IMR-90 (cell line): ENCODE measurements at regions not wholly inside any gene's neighbourhood (a gene's known extent, or its start where the extent isn't known, plus 50 kb on each side); places are given as distances from the start of the nearest gene placed in this dataset.

ENCODE experiments used
- ATAC-seq: fragments of 200-7000 bp; cut with Tn5 transposase; 2 replicates; pipeline ENCODE4 v1.9.1; 2020; ENCODE audit warnings: low read depth, mild to moderate bottlenecking, moderate library complexity
- BruUV-seq: library from RNA; stranded (reverse); fragments of 400-500 nt; replicated peaks from 2 replicates; lab custom pipeline; 2021; lab: Mats Ljungman, UMichigan
- CTCF ChIA-PET: fragments of 300-600 bp; formaldehyde crosslinking; extraction: SDS; loops from one replicate; lab custom pipeline; 2021; ENCODE audit warnings: antibody characterized with exemption; lab: Yijun Ruan, JAX
- POLR2A ChIA-PET: fragments of 300-600 bp; sonication (Branson Sonifier 250); formaldehyde crosslinking; loops from one replicate; lab custom pipeline; 2022; ENCODE audit warnings: antibody characterized with exemption; ENCODE audit not compliant: unreplicated experiment; lab: Charles Lee
- DNase-seq: peaks from one replicate; pipeline ENCODE4 v3.0.0; 2013
- H2AFZ ChIP-seq: replicated peaks from 2 replicates; pipeline ENCODE3; 2013; ENCODE audit warnings: low read length, mild to moderate bottlenecking; ENCODE audit not compliant: poor library complexity
- H2AK5ac ChIP-seq: 2 replicates; pipeline ENCODE4 v1.6.1; 2013; ENCODE audit warnings: low read depth, low read length, inconsistent platforms
- H2AK9ac ChIP-seq: replicated peaks from 2 replicates; pipeline ENCODE3; 2013; ENCODE audit warnings: mild to moderate bottlenecking, low read depth, low read length, moderate library complexity; ENCODE audit not compliant: poor library complexity
- H2BK120ac ChIP-seq: 2 replicates; pipeline ENCODE4 v1.6.1; 2013; ENCODE audit warnings: low read depth, low read length, inconsistent platforms
- H2BK15ac ChIP-seq: 3 replicates; pipeline ENCODE4 v1.6.1; 2013; ENCODE audit warnings: low read depth, low read length, inconsistent platforms
- H2BK20ac ChIP-seq: 2 replicates; pipeline ENCODE4 v1.6.1; 2013; ENCODE audit warnings: low read depth, mild to moderate bottlenecking, inconsistent platforms, low read length, moderate library complexity
- H2BK5ac ChIP-seq: 2 replicates; pipeline ENCODE4 v1.6.1; 2013; ENCODE audit warnings: mild to moderate bottlenecking, low read depth, low read length, inconsistent platforms; ENCODE audit not compliant: poor library complexity, severe bottlenecking
- H3K14ac ChIP-seq: replicated peaks from 2 replicates; pipeline ENCODE4 v1.6.1; 2013; ENCODE audit warnings: low read depth, low read length, inconsistent platforms
- H3K18ac ChIP-seq: 2 replicates; pipeline ENCODE4 v1.6.1; 2013; ENCODE audit warnings: low read depth, low read length, control low read depth
- H3K23ac ChIP-seq: 2 replicates; pipeline ENCODE4 v1.6.1; 2013; ENCODE audit warnings: low read depth, low read length, inconsistent platforms
- H3K27ac ChIP-seq: 2 replicates; pipeline ENCODE4 v1.5.1; 2013; ENCODE audit warnings: mild to moderate bottlenecking, control low read depth, low read length; ENCODE audit not compliant: insufficient read depth
- H3K27me3 ChIP-seq: 2 replicates; pipeline ENCODE4 v1.6.1; 2013; ENCODE audit warnings: low read length; ENCODE audit not compliant: control insufficient read depth, insufficient read depth
- H3K36me3 ChIP-seq: 2 replicates; pipeline ENCODE4 v1.6.1; 2013; ENCODE audit warnings: low read length, mixed read lengths; ENCODE audit not compliant: control insufficient read depth, insufficient read depth
- H3K4ac ChIP-seq: 2 replicates; pipeline ENCODE4 v1.6.1; 2013; ENCODE audit warnings: low read depth, low read length, inconsistent platforms
- H3K4me1 ChIP-seq: 2 replicates; pipeline ENCODE4 v1.6.1; 2013; ENCODE audit warnings: low read length, mixed read lengths; ENCODE audit not compliant: control insufficient read depth, insufficient read depth
- H3K4me2 ChIP-seq: 2 replicates; pipeline ENCODE4 v1.6.1; 2013; ENCODE audit warnings: low read depth, mild to moderate bottlenecking, control low read depth, low read length, moderate library complexity
- H3K4me3 ChIP-seq: 2 replicates; pipeline ENCODE4 v1.5.1; 2013; ENCODE audit warnings: low read depth, mild to moderate bottlenecking, control low read depth, low read length, moderate library complexity; ENCODE audit not compliant: insufficient read depth
- H3K56ac ChIP-seq: 2 replicates; pipeline ENCODE4 v1.6.1; 2013; ENCODE audit warnings: low read length, inconsistent platforms; ENCODE audit not compliant: insufficient read depth; ENCODE audit errors: extremely low read depth
- H3K79me1 ChIP-seq, 2 experiments: 2 replicates each; pipeline ENCODE4 v1.6.1; 2013; ENCODE audit warnings: low read length in 2 of 2, inconsistent platforms in 1 of 2, low read depth in 1 of 2
- H3K9ac ChIP-seq: 2 replicates; pipeline ENCODE4 v1.6.1; 2013; ENCODE audit warnings: low read depth, low read length, control low read depth
- H3K9me1 ChIP-seq: 2 replicates; pipeline ENCODE4 v1.6.1; 2013; ENCODE audit warnings: low read length, inconsistent platforms; ENCODE audit not compliant: insufficient read depth
- H3K9me3 ChIP-seq: 2 replicates; pipeline ENCODE4 v1.6.1; 2013; ENCODE audit warnings: low read length; ENCODE audit not compliant: control insufficient read depth, insufficient read depth
- H4K20me1 ChIP-seq: 2 replicates; pipeline ENCODE4 v1.6.1; 2013; ENCODE audit warnings: low read length, inconsistent platforms; ENCODE audit not compliant: insufficient read depth
- H4K5ac ChIP-seq: 2 replicates; pipeline ENCODE4 v1.6.1; 2013; ENCODE audit warnings: mild to moderate bottlenecking, low read depth, low read length, control low read depth
- H4K8ac ChIP-seq, 2 experiments: 2 replicates each; pipeline ENCODE4 v1.6.1; 2013; ENCODE audit warnings: low read depth in 2 of 2, low read length in 2 of 2, control low read depth in 1 of 2, inconsistent platforms in 1 of 2
- H4K91ac ChIP-seq: 2 replicates; pipeline ENCODE4 v1.6.1; 2013; ENCODE audit warnings: low read depth, low read length, inconsistent platforms; ENCODE audit not compliant: insufficient read depth
- BHLHE40 ChIP-seq: fragments of 150-350 bp; IDR thresholded peaks from 2 replicates; pipeline ENCODE4 v1.6.1; 2016; ENCODE audit warnings: mild to moderate bottlenecking, low read depth, low read length
- CEBPB ChIP-seq: IDR thresholded peaks from 2 replicates; pipeline ENCODE4 v1.6.1; 2012; ENCODE audit warnings: low read depth, low read length, improper control_type of control experiment
- CHD1 ChIP-seq: IDR thresholded peaks from 2 replicates; pipeline ENCODE4 v1.6.1; 2012; ENCODE audit warnings: low read depth, low read length, improper control_type of control experiment
- FOS ChIP-seq: fragments of 150-350 bp; IDR thresholded peaks from 2 replicates; pipeline ENCODE4 v1.6.1; 2016; ENCODE audit warnings: low read depth, low read length
- MAFK ChIP-seq: IDR thresholded peaks from 2 replicates; pipeline ENCODE4 v1.6.1; 2012; ENCODE audit warnings: low read depth, low read length, improper control_type of control experiment
- MAZ ChIP-seq: IDR thresholded peaks from 2 replicates; pipeline ENCODE4 v1.6.1; 2012; ENCODE audit warnings: low read depth, mild to moderate bottlenecking, low read length, improper control_type of control experiment, moderate library complexity, borderline replicate concordance
- MXI1 ChIP-seq: IDR thresholded peaks from 2 replicates; pipeline ENCODE4 v1.6.1; 2012; ENCODE audit warnings: low read depth, mild to moderate bottlenecking, low read length, moderate library complexity, borderline replicate concordance
- NFE2L2 ChIP-seq: fragments of 150-350 bp; IDR thresholded peaks from 2 replicates; pipeline ENCODE4 v1.6.1; 2016; ENCODE audit warnings: low read depth, mild to moderate bottlenecking, low read length
- POLR2A ChIP-seq: IDR thresholded peaks from 2 replicates; pipeline ENCODE4 v1.6.1; 2012; ENCODE audit warnings: mild to moderate bottlenecking, low read depth, low read length
- RAD21 ChIP-seq: IDR thresholded peaks from 2 replicates; pipeline ENCODE4 v1.6.1; 2012; ENCODE audit warnings: low read length, improper control_type of control experiment
- RCOR1 ChIP-seq: IDR thresholded peaks from 2 replicates; pipeline ENCODE4 v1.6.1; 2012; ENCODE audit warnings: mild to moderate bottlenecking, low read length, improper control_type of control experiment; ENCODE audit not compliant: insufficient replicate concordance
- RFX5 ChIP-seq: IDR thresholded peaks from 2 replicates; pipeline ENCODE4 v1.8.0; 2012; ENCODE audit warnings: low read depth, mild to moderate bottlenecking, low read length, moderate library complexity
- SMC3 ChIP-seq: fragments of 150-350 bp; IDR thresholded peaks from 2 replicates; pipeline ENCODE4 v1.6.1; 2016; ENCODE audit warnings: low read depth, mild to moderate bottlenecking, antibody characterized with exemption, low read length, moderate library complexity
- dilution Hi-C: fragments of 300-500 bp; cut with HindIII; formaldehyde crosslinking; loops from one replicate; pipeline ENCODE4 v1.14.3; 2018; ENCODE audit warnings: low sequenced_read_pairs; ENCODE audit not compliant: unreplicated experiment
- in situ Hi-C: fragments of 300-500 bp; cut with MboI; formaldehyde crosslinking; loops from 3 replicates; pipeline ENCODE4 v1.14.3; 2019; ENCODE audit warnings: low sequenced_read_pairs, inconsistent platforms, mixed read lengths
- intact Hi-C: fragments of 100-400 bp; cut with micrococcal nuclease; formaldehyde crosslinking; loops from 2 replicates; pipeline ENCODE4 v1.10.0; 2022
- TF ChIP-seq, protein P1 (sequence below): conservative IDR thresholded peaks from 2 replicates; pipeline ENCODE4 v1.5.1; 2012; ENCODE audit warnings: mild to moderate bottlenecking, low read depth, low read length, improper control_type of control experiment
- TF ChIP-seq, protein P2 (sequence below): fragments of 150-350 bp; IDR thresholded peaks from 2 replicates; pipeline ENCODE4 v1.6.1; 2016; ENCODE audit warnings: low read depth, mild to moderate bottlenecking, low read length, moderate library complexity, borderline replicate concordance
- TF ChIP-seq, protein P3 (sequence below): fragments of 150-350 bp; IDR thresholded peaks from 2 replicates; pipeline ENCODE4 v1.6.1; 2017; ENCODE audit warnings: mild to moderate bottlenecking, antibody characterized with exemption, low read length, low read depth

DNA sequence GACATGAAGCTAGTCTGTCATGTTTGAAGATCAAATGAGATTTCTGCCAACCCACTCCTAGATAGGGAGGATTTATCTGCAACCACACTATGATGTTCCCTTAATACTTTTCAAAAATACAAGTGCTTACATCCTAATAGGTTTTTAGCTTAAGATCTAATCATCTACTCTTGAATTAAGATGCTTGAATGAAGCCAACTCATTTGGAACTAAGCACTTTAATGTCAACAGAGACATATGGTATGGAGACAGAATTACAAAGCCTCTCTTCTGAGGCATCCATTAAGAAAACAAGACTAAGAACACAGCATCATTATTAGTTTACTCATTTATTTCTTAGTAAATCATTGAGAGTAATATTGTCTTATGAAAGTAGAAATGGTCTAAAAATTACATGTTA lies 139.3 kb upstream of the NFIB start:
- Histone ChIP-seq H3K4me3 (no peak overlapping the region), H3K4me1 (no peaks in the 10 kb centered on the region), H2AK5ac (no peak overlapping the region), H3K14ac (no peak overlapping the region), H3K36me3 (no peaks in the 10 kb centered on the region), H4K20me1 (no peaks in the 10 kb centered on the region), H4K5ac (no peak overlapping the region), H3K23ac (no peak overlapping the region), H3K27me3 (no peaks in the 10 kb centered on the region; the same call in 1 of the 2 replicates), H2BK120ac (no peak overlapping the region), H3K9ac (no peak overlapping the region), H3K79me1 (no peaks in the 10 kb centered on the region), H3K4me2 (no peak overlapping the region), H4K91ac (no peak overlapping the region), H2AK9ac (no peak overlapping the region), H2BK20ac (no peak overlapping the region), H3K9me1 (no peaks in the 10 kb centered on the region), H3K56ac (no peak overlapping the region), H4K8ac (no peak overlapping the region), H3K9me3 (no peaks in the 10 kb centered on the region), H3K27ac (no peak overlapping the region), H2AFZ (no peak overlapping the region), H3K18ac (no peak overlapping the region), H2BK15ac (no peak overlapping the region), H2BK5ac (no peak overlapping the region), H3K4ac (no peak overlapping the region)
- TF ChIP-seq BHLHE40 (no peak), NFE2L2 (no peak), CEBPB (no peak), RCOR1 (no peak), POLR2A (no peak), CHD1 (no peak), RFX5 (no peak), SMC3 (no peak), FOS (no peak), MAZ (no peak), MXI1 (no peak), RAD21 (no peak), MAFK (no peak)
- TF ChIP-seq, protein P1, sequence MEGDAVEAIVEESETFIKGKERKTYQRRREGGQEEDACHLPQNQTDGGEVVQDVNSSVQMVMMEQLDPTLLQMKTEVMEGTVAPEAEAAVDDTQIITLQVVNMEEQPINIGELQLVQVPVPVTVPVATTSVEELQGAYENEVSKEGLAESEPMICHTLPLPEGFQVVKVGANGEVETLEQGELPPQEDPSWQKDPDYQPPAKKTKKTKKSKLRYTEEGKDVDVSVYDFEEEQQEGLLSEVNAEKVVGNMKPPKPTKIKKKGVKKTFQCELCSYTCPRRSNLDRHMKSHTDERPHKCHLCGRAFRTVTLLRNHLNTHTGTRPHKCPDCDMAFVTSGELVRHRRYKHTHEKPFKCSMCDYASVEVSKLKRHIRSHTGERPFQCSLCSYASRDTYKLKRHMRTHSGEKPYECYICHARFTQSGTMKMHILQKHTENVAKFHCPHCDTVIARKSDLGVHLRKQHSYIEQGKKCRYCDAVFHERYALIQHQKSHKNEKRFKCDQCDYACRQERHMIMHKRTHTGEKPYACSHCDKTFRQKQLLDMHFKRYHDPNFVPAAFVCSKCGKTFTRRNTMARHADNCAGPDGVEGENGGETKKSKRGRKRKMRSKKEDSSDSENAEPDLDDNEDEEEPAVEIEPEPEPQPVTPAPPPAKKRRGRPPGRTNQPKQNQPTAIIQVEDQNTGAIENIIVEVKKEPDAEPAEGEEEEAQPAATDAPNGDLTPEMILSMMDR, result no peak
- TF ChIP-seq, protein P2, sequence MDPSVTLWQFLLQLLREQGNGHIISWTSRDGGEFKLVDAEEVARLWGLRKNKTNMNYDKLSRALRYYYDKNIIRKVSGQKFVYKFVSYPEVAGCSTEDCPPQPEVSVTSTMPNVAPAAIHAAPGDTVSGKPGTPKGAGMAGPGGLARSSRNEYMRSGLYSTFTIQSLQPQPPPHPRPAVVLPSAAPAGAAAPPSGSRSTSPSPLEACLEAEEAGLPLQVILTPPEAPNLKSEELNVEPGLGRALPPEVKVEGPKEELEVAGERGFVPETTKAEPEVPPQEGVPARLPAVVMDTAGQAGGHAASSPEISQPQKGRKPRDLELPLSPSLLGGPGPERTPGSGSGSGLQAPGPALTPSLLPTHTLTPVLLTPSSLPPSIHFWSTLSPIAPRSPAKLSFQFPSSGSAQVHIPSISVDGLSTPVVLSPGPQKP, result no peak
- TF ChIP-seq, protein P3, sequence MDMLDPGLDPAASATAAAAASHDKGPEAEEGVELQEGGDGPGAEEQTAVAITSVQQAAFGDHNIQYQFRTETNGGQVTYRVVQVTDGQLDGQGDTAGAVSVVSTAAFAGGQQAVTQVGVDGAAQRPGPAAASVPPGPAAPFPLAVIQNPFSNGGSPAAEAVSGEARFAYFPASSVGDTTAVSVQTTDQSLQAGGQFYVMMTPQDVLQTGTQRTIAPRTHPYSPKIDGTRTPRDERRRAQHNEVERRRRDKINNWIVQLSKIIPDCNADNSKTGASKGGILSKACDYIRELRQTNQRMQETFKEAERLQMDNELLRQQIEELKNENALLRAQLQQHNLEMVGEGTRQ, result no peak
- in situ Hi-C loops (loop anchor here (10.0 kb wide), 1 partner anchor 62 kb away; no protein-coding TSS in a partner anchor), dilution Hi-C loops (no loop called here), intact Hi-C loops (no loop called here)
- CTCF ChIA-PET, result no interaction called here
- ATAC-seq, result no peak
- no peak for DNase-seq
- POLR2A ChIA-PET, result no interaction called here
- no TSS peak for BruUV-seq
